Daoy (cell line): ENCODE measurements at regions not wholly inside any gene's neighbourhood (a gene's known extent, or its start where the extent isn't known, plus 50 kb on each side); places are given as distances from the start of the nearest gene placed in this dataset.

Experiments
- DNase-seq: peaks from one replicate; pipeline ENCODE4 v3.0.0-alpha.2; 2015; ENCODE audit warnings: low read depth

GRCh38 chr6:24987446-24988115, 51.8 kb upstream of the RIPOR2 start:
- no peak for DNase-seq

GRCh38 chr6:24988562-24988961, 52.8 kb upstream of the RIPOR2 start:
- no peak for DNase-seq

- DNase-seq = peak; percentile 39
These were observed 54.6 kb upstream of the RIPOR2 start for GRCh38 chr6:24990236-24990845.

DNA sequence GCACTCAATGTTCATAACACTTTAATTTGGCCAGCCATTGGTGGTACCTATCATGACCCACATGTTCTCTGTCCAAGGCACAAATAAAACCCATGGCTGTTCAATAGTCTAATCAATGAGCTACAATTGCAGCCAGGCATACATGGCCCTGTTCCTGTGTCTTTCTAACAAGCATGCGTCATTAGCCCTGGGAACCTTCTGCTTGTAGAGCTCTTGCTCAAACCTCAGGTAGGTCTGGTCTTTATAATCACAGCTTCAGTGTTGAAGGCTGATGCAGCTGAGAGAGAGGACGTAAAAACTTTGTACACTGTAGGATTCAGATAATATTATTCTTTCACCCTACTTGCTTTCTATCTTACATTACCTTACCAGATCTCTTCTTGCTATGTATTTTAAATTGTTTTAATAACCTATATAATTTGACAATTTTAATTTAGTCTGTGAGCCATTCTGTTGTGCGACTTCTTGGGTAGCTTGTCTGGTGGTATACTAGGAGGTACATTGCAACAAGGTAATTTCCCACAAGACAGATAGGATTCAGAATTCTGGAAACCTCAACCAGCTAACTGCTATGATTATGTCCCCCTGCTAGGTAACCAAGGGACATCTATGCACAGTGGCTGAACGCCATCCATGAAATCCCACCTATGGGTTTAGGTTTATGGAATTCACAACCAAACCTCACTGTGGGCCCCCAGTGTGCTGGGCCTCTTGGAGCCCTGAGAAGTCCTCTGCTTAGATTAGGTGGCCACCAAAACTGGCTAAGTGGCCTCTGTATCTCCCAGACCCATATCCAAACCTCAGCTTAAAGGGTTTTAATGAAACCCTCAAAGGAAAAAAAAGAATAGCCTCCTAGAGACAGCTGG, 55.4 kb upstream of the RIPOR2 start:
- no peak for DNase-seq

- peak; percentile 55 for DNase-seq
These were observed 56.2 kb upstream of the RIPOR2 start for GRCh38 chr6:24991810-24992467.

DNA sequence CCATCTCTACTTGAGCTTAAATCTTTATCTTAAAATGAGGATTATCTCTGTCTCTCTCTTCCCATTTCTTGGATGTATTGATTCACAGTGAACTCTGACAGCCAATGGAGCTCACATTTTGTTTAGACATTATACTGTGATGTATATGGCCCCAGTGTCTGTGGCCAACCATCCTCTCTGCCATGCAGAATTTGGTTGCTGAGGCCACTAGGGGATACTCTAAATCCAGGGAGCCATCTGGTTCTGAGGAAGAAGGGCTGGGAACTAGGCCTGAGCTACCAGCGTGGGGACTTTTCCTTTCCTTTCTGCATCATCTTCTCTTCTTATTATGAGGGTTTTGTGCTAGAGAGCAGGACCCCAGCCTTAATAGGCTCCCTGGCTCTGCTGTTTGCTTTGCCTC, 59.1 kb upstream of the RIPOR2 start:
- no peak for DNase-seq

DNA sequence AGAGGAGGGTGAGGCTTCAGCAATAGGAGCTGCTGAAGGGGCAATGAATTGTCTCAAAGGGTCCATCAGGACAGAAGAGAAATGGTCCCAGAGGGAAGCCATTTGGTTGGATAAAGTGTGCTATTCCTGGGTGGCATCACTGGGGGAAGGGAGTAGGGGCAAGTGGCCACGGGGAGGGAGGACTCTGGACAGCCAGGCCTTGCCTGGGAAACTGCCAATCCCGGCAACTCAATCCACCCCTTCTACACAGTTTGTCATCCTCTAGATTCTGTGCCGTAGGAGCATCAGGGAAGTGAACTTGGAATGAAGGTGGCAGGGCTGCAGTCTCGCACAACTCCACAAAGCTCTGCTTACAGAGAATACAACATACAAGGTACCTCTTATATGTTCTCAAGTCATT, 59.5 kb upstream of the RIPOR2 start:
- DNase-seq = no peak

DNA sequence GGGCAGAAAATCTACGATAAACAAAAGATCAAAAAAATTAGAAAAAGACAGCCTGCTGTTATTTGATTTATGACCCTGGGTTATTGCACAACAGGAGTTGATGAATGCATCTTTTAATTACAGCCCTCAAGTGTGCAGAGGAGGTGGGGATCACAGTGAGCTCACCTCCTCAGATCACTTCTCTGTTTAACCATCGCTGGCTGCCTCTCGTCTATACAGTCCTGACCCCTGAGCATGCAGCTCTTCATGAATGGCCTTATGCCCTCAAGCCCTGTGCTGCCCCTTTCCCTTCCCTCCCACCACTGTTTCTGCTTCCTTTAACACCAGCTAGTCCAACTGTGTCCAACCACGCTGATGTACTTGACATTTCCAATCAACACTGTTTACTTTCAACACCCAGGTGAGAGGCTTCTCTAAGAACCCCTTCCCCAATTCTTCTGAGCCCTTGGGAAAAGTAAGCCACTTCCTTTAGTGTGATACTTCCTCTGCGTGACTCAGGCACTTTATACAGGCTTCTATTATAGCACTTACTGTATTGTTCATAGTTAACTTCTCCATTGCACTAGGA, 60.6 kb upstream of the RIPOR2 start:
- DNase-seq = no peak

DNA sequence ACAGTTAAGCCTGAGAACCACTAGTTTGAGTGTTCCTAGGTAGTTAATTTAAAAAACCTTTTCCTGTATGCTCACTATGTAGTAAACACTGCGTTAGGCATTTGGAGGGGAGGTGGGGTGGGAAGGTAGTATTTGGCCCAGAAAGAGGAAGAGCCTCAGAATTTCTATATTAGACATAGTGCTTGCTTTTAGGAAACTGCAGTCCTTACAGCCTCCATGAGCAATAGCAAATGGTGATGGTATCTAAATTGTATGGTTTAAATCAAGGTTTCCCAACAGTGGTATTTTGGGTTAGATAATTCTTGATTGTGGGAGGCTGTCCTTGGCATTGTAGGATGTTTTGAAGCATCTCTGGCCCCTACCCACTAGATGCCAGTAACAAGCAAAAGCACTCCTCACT, 61.5 kb upstream of the RIPOR2 start:
- DNase-seq = no peak

- no peak for DNase-seq
These were observed 62.1 kb upstream of the RIPOR2 start for GRCh38 chr6:24997905-24998304.

DNA sequence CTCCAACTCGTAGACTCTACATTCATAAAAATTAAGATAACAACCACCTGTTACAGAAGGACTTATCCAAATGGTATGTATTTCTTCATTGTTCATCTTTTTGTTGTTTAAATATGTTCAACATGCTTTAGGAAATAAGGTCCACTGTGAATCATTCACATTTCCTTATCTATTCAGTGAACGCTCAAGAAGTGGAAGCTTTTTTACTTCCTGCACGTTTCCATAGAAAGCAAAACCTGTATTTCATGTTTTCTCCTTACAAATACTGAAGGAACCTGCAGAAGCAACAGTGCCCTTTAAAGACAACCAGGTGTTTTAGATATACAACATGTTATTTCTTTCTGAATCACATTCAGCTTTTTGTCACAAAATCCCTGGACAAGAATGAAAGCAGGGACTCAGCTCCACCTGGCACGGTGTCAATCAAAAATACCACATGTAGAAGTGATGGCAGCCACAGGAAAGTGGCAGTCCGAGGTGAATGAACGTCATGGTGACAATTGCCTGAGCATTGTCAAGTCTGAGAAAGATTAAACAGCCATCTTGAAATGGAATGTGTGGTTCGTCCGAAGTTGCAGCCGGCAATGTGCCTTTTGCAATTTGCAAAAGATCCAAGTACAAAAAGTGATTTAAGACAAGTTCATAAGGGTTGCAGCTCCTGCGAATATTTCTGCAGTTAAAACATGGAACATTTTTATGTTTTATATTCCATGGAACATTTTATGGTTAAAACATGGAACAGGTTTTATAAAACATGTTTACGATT, 66.7 kb upstream of the RIPOR2 start:
- no peak for DNase-seq

DNA sequence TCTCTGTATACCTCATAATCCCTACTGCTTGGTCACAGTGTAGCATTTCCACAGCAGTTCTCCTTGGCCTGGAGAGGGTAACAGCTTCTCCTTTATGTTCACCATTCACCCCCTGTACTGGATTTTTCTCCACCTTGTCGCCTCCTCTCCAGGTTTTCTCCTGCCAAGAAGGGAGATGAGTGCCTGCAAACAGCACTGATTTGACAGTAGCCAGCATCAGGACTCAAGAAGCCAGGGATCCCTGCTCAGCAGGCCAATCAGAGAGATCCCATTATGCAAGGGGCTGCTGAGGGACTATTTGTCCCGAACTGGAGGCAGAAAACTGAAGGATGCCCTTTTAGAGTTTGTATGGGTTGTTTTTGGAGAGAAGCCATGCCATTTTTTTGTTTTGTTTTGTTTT, 68.6 kb upstream of the RIPOR2 start:
- no peak for DNase-seq

- no peak for DNase-seq
These were observed 69.2 kb upstream of the RIPOR2 start for GRCh38 chr6:25005010-25005409.

DNA sequence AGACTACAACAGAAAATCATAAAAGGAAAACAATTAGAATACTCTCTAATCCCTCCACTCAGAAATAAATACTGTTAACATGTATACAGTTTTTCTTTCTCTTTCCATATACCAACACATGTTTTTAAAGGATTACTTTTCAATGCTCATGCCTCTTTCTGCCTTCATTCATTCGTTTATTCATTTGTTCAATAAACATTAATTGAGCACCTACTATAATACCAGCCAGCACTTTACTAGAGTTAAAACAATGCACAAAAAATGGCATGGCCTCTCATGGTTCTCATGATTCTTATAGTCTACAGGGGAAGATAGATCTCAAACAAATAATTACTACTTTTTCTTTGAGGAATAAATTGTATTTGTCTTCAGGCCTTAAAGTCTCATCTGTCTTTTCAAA, 70.3 kb upstream of the RIPOR2 start:
- DNase-seq = no peak

DNA sequence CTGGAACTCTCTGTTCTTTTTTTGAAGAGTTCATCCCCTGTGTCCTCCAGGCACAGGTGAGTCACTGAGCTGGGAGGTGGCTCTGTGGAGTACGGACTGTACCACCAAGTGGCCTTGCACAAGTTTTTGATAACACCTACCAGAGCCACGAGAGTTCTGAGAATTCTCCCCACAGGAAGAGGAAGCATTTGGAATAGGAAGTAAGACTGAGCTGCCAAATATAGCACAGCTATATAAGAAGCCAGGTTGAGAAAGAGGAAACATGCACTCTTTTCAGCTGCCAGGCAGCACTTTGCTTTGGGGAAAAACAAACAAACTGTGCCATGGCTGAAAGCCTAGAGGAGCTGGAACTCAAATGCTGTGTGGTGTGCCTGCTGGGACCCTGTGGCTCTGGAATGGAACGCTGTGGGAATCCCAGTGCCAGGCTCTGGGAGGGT, 70.8 kb upstream of the RIPOR2 start:
- DNase-seq = no peak

GRCh38 chr6:25007269-25007699, 71.5 kb upstream of the RIPOR2 start:
- no peak for DNase-seq

DNA sequence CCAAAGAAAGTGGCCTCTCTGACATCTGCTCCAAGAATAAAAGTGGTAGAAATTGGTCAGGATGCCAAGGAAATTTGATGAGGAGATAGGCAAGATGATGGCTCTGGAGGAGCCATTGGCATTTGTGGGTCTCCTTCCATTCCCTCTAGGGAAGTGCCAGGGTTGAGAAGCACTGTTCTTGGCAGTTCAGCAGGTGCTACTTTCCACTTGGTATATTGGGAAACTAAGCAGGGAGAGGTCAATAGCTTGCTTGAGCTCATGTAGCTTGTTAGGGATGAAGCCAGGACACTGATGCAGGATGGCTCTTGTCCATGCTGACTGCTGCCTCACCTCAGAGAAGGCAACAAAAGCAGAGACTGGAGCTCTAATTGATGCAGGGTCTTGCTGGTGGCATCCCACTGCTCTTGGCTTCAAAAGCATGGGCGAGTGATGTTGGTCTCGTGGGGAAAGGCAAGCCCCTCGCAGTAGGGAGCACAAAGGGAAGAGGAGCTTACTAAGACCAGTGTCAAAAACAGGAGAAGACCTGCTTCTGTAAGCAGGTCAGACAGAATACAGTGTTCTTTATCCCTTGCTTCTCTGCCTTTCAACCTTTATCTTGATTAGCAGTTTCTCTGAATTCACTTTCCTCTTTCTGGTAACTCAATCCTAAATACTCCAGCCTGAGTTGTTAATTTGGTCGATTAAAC, 73.1 kb upstream of the RIPOR2 start:
- DNase-seq = no peak

DNA sequence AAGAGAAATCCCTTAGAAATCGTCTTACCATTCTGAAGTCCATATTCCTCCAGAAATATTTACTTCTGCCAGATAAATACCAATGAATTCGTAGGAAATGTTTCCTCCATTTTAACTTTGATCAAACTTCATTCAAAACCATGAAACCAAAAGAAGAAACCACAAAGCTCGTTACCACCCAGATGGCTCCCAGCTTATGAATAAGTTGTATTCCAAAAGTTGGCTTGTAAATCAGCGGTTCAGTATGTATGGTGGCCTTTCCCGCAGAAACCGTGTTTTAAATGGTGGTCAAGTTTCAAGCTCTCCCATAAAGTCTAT, 73.6 kb upstream of the RIPOR2 start:
- DNase-seq = no peak

GRCh38 chr6:25010176-25010575, 74.4 kb upstream of the RIPOR2 start:
- no peak for DNase-seq

- DNase-seq = no peak
These were observed 75.3 kb upstream of the RIPOR2 start for GRCh38 chr6:25010902-25011625.
